ENCODE measurements at regions not wholly inside any gene's neighbourhood (a gene's known extent, or its start where the extent isn't known, plus 50 kb on each side); places are given as distances from the start of the nearest gene placed in this dataset.

DNA sequence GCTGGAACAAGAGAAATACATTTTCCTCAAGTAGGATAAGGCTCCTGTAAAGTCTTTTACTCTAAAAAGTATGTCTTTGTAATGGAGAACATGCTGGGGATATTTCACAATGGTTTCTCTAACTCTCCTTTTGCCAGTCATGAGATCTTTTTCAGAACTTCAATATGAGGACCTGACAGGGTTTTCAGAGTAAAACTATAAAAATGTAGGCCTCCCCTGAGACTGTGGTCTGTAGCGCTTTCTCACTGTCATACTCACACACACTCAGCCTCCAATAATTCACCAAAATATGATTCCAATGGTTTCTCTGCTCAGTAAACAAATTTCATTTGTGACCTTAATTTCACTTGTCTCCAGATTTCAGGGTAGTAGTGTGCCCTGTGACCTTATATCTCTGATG lies 440.1 kb upstream of the PTBP2 start:
- no peak for DNase-seq

DNA sequence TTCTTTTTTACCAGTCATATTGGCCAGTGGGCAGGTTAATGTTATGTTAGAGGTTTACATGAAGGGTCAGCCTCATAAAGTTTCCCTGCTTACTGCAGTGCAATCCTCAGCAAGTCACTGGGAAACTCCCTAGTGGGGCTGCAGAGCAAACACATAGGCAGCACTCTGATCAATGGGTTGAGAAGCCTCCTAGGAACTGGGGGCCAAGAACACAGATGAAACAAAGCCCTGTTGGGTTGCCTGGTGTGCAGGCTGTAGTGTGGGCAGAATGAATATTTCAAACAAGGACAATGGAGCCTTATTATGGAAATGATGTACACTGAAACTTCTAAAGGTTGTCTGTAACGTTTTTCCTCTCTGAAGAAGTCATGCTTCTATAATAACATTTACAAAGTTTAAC lies 431.6 kb upstream of the PTBP2 start:
- no peak for DNase-seq

DNA sequence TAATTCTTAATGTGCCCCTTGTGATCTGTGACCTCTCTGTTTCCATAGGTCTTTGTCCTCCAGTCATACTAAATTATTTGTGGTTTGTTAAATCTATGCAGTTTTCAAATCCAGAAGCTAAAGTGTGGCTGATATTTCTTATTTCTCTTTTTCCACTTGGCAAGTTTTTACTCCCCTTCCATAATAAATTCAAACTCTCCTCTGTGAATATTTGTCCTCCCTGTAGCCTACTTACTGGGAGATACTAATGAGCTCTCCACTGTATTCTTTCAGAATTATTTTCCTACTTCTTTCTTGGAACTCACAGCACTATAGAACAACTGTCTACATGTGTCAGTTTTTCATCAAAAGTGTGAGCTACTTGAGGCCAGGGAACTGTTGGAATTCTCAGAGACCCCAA lies 430.8 kb upstream of the PTBP2 start:
- DNase-seq = no peak

DNA sequence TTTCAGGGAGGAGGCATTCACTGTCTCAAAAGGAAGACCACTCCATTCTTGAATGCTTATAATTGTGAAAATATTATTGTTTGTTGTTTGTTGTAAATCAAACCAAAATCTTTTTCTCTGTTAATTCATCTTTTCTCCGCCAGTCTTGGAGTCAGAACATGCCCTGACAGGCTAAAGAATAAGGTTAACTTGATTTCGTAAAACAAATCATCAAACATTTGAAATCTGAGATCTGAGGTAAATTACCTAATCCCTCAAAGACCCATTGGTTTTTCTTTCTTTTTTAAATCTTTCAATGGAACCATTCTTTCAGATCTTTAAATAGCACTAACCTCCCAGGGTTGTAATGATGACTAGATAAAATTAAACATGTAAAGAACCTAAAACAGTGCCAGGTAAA lies 430.1 kb upstream of the PTBP2 start:
- DNase-seq = no peak

DNA sequence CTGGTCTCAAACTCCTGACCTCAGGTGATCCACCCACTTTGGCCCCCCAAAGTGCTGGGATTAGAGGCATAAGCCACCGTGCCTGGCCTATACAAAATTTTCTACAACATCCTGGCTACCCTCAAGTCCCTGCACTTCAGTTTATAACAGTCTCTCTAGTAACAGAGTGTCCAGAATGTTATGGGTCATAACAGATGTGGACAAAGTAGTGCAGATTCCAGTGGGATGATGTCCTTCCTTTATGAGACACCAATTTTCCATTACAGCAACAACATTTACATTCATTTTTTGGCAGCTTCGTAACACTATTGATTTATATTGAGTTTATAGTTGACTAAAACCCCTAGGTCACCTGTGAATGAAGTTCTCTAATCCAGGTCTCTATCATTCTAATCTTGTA lies 429.4 kb upstream of the PTBP2 start:
- no peak for DNase-seq

DNA sequence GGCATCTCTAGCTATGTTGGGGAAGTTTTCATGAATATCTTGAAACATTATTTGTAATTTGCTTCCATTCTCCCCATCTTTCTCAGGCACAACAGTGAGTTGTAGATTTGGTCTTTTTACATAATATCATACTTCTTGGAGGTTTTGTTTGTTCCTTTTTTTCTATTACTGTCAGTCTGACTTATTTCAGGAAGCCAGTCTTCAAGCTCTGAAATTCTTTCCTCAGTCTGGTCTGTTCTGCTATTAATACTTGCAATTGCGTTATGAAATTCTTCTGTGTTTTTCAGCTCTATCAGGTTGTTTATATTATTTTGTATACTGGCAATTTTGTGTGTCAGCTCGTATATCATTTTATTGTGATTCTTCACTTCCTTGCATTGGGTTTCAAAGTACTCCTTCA lies 424.6 kb upstream of the PTBP2 start:
- no peak for DNase-seq

DNA sequence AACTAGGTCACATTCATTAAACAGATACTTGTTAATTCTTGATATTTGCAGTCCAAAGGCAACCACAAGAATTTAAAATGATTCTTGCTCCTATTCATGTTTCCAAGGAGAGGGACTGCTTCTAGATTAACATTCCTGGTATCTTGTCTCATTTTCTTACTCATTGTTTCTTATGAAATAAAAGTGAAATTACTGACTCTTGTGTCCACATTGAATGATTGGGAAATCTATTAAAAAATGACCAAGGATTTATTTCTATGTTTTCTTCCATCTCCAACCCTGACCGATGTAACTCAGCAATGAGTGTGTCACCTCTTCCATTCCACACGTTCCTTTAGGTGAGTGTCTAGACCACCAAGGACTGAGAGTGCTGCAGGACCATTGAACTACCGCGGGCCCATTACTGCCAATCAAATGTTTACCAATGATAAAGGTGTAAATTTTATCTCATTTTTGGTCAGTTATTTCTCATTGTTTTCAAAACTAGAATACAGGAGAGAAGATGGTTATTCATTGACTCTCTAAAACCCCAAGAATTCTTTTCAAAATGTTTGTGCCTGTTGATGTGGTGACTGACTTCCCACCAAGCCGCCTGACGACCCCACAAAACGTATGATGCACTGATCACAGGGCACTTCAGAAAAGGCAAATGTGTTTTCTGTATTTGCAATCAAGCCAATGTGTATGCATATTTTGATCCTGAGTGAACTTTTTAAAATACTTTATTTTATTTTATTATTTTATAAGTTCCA lies 414.6 kb upstream of the PTBP2 start:
- DNase-seq = no peak

DNA sequence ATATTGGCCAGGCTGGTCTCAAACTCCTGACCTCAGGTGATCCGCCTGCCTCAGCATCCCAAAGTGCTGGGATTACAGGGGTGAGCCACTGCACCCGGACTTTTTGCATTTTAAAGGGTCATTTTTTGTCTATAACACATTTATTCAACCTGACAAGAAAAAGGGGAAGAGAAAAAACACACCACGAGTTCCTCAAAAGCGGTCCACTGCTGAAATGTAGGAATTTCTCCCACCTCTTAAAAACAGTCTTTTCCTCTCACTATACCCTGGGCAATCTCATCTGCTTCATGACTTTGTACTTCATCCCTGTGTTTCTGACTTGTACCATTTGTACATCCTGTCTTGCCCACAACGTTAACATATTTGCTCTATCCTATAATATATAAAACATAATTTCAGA lies 413.3 kb upstream of the PTBP2 start:
- DNase-seq = no peak

DNA sequence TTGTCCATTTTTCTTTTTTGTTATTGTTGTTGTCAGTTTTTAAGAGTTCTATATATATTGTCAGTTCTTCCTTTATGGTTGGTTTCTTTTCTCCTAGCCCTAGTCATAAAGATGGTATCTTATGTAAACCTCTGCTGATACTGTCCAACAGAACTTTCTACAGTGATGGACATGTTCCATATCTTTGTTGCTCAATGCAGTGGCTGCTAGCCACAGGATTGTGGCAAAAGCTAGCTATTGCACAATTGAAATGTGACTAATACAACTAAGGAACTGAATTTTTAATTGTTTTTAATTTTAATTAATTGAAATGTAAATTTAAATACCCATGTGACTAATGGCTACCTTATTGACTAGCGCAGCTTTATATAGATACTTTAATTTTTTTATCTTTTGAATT lies 411.8 kb upstream of the PTBP2 start:
- DNase-seq = no peak

DNA sequence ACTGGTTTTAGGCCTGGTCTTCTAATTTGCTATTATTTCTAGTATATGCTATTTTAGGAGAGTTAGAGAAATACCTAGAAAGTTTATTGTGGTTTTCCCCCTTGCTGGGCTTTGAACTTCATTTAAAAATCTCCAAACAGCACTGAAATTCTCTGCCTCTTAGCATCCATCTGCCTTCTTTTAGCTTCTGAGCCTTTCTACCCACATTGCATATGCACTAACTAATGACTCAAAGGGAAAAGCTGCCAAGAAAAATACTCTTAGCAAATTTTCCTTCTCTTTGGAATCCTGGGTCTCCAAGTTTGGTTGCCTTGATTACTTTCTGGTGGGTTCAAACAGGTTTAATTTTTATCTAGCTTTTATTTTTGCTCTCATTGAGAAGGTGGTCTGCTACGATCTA lies 408.4 kb upstream of the PTBP2 start:
- no peak for DNase-seq

DNA sequence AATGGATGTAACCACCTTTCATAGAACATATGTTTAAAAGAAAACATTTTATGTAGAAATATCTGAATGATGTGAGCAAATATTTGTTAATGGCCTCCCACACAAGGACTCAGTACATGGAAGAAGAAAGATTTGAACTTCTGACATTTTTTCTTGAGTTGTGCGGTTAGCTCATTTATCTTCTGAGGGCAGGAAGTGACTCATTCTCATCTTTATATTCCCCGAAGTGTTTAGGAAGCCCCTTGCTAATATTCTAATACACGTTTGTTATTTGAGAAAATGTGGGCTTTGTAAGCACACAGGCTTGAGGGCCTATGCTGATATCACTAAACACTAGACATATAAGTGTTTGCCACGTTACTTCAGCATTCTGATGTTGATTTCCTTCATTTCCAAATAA lies 392.5 kb upstream of the PTBP2 start:
- DNase-seq = no peak

DNA sequence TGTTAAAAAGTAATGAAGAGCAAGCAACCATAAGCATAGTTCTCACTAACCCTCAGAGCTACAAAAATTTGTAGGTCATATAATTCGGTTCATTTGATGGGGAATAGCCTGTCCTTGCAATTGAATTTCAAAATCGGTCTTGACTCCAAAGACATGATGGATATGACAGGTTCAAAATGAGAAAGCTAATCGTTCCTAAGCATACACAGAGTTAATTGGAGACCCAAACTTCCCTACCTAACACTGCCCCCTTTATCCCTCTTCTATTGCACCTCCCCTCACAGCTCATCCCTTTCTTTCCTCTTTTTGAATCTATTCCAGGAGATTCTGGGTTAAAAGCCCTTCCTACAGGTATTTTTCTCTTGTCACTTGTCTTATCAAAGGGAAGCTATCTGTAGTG lies 390.0 kb upstream of the PTBP2 start:
- no peak for DNase-seq

DNA sequence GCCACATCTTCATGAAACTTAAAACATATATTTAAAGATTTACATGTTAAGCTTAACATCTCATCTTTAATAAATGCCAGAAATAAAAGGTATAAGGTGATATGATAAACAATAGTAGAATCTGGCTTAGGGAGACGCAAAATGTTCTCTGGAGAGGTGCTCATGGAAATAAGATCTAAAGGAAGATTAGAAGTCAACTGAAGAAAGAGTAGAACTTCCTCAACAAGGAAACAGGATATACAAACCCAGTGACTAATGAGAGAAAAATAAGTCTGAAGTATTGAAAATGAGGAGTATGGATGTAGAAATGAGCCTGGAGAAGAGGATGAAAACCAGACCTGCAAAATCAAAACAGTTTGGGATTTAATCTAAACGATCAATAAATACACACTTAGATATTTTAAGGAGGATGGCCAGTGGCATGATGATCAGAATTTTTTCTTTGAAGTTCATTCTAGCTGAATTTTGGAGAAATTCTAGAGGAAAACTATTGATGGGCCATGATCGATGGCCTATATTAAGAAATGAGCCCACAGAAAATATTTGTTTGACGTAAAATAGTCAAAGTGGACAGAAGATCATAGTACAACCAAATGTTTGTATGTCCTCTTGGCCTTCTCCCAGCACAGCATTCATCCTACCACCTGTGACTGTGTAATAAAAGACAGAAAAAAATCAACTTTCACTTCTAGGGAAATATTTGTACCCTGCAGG lies 387.9 kb upstream of the PTBP2 start:
- DNase-seq = no peak

DNA sequence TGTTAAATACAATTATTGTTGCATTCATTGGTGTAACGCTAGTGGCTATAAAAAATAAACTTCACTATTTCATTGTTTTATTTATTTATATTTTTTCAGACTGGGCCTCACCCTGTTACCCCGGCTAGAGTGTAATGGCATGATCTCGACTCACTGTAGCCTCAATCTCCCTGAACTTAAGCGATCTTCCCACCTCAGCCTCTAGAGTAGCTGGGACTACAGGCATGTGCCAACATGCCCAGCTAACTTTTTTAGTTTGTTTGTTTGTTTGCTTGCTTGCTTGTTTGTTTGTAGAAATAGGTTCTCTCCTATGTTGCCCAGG lies 387.4 kb upstream of the PTBP2 start:
- no peak for DNase-seq

DNA sequence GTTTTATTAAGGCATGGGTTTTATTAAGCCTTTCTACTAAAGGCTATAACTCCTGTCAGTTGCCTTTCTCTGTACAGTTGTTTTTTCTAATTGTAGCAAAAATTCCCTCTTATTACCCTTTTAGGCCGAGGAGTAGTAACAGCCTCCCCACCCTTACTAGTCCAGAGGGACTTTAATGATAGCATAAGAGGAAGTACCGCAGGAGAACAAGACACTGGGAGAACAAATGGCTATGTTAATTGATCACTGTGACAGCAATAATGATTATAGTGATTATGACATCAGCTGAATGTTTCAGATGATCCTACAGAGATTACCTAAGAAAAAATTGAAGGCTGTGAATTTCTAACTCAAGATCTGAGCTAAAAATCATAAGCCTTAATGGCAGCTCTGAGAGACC lies 383.0 kb upstream of the PTBP2 start:
- no peak for DNase-seq

DNA sequence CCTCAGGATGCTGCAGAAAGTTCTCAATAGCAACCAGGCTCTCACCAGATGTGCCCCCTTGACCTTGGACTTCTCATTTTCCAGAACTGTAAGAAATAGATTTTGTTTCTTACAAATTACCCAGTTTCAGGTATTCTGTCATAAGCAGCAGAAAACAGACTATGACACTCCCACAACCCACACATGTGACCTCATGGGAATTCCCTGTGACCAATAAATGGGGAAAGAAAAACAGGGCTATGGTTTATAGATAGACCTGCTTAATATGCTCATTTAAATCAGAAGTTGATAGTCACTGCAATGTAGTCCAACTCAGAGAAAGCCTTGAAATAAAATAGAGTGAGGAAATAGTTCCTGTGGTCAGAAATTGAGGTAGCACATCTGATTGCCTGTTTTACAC lies 380.9 kb upstream of the PTBP2 start:
- DNase-seq = no peak

DNA sequence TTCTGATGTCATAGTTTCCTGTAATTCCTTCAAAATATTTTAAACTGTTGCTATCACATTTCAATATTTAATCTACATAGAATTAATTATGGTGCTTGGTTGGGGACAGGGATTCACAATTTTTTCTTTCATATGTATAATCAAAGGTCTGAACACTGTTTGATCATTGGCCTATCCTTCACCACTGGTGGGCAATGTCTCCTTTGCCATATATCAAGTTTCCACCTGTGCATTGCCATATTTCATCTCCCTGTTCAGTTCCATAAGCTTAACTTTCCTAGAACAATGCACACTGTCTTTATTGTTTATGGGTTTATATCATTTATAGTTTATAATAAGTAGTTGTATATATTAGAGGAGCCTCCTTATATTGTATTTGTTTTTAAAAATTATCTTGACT lies 374.9 kb upstream of the PTBP2 start:
- no peak for DNase-seq

DNA sequence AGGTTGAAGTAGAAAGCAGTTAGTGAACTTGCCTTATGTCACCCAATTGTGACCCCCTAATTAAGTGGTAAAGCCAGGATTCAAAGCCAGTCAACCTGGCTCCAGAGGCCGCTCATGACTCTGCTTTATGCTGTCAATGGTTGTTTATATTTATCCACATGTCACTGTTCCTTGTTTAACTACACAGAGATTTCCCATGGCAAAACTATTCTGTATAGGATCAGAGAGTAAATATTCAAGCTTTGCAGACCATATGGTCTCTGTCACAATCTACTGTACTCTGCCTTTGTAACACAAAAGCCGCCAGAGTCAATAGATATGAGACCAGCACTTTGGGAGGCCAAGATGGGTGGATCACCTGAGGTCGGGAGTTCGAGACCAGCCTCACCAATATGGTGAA lies 371.7 kb upstream of the PTBP2 start:
- DNase-seq = no peak

DNA sequence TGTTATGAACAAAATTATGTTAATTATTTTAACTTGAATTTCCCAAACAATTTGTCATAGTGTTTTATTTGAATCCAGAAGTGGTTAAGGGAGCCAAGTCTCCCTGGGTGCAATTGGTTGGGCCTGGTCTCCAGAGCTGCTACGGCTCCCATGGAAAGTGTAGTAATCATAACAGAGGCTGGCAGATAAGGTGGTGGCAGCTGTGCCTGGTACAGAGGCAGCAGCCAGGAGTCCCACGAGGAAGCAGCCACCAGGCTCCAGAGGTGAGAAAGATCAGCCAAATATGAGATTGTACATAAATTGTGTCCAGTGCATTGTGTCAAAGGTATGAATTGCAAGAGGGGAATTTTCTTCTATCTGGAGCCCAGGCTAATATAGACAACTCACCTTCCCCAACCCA lies 368.9 kb upstream of the PTBP2 start:
- DNase-seq = no peak

DNA sequence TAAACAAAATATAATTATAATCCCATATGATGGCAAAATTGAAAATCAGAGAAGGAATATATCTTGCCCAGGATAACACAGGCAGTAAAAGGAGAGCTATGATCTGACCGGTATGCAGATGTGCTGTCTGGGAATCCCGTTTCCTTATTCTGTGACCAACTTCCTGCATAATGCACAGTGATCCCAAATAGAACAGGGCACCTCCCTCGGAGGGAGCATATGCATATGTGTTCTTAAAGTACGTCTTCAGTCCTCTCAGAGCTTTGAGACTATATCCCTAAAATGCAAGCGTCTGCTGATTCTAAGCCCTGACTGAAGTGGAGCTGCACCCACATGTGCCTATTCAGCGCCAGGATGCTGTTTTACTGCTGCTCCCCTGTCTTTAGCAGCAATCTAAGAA lies 366.1 kb upstream of the PTBP2 start:
- DNase-seq = no peak

DNA sequence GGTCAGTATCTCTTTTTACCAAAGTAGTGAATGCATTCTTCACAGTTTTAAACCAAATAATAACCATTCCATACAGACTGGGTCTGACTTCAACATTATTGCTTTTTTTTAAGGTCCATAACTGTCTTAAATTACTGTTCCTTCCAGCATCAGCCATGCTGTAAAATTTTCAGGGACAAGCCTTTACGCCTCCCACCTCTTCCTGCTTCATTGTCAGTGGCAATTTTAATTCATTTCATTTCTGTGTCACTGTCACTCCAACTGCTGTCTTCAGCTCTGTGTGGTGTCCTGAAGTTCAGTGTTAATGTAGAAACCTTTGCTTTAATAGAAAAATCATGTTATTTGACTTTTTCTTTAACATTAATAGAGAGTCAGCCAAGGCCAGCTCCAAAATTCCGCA lies 365.6 kb upstream of the PTBP2 start:
- DNase-seq = no peak

DNA sequence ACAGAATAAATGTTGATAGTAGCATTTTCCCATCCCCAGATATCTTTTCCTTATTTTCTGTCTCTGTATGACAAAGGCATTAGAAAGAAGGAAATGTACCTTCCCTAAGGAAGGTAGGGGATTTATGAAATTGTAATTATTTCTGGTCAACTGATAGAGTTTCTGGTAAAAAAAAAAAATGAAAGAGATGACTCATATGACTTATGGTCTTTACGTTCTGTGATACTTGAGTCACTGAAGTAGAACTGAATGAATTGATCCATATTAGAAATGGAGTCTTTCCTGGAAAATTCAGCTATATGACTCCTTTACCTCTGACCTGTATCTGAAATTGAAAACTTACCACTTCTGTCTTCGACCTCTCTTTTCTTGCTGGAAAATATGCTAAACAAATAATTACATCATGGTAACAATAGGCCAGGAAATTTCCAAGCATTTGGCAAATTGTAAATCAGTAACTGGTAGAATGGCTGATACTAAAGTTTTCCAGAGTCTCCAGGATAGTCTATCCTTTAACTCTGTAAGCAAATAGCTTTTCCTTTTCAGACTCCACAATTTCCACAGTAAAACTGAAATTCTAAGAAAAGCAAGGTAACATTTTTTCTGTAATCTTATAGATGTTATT lies 364.3 kb upstream of the PTBP2 start:
- no peak for DNase-seq

DNA sequence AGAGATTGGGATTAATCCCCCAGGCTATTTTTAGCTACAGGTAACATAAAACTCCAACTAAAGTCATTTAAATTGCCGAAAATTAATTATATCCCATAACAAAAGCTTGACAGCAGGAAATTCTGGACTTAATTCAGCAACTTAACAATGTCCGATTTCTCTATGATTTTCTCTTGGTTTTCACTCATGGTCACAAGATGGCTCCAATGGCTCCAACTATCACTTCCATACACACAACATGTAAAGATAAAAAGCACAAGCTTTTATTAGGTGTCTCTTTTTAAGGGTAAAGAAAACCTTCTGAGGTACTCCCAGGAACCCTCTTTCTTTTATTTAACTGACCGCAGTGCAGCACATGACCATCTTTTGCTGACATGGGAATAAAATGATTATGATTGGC lies 363.5 kb upstream of the PTBP2 start:
- no peak for DNase-seq
